IPS-15b (cell line): ENCODE measurements at regions not wholly inside any gene's neighbourhood (a gene's known extent, or its start where the extent isn't known, plus 50 kb on each side); places are given as distances from the start of the nearest gene placed in this dataset.
"Not testable (repeated sequence)": the region's sequence is repeated elsewhere in the genome, so short reads cannot be mapped to it uniquely, and the experiment has no call there.

Experiments
- H3K27me3 ChIP-seq: one replicate; pipeline ENCODE4 v1.6.1; 2013; ENCODE audit warnings: low read length; ENCODE audit not compliant: control insufficient read depth, insufficient read depth
- H3K36me3 ChIP-seq: one replicate; pipeline ENCODE4 v1.6.1; 2013; ENCODE audit warnings: low read length; ENCODE audit not compliant: control insufficient read depth, insufficient read depth
- H3K4me1 ChIP-seq: one replicate; pipeline ENCODE4 v1.6.1; 2013; ENCODE audit warnings: mild to moderate bottlenecking, low read length; ENCODE audit not compliant: control insufficient read depth, insufficient read depth
- H3K4me3 ChIP-seq: one replicate; pipeline ENCODE4 v1.5.1; 2013; ENCODE audit warnings: low read depth, low read length
- H3K9ac ChIP-seq: one replicate; pipeline ENCODE4 v1.6.1; 2013; ENCODE audit warnings: low read depth, mild to moderate bottlenecking, low read length
- H3K9me3 ChIP-seq: one replicate; pipeline ENCODE4 v1.6.1; 2013; ENCODE audit warnings: mild to moderate bottlenecking, low read length; ENCODE audit not compliant: control insufficient read depth, insufficient read depth

DNA sequence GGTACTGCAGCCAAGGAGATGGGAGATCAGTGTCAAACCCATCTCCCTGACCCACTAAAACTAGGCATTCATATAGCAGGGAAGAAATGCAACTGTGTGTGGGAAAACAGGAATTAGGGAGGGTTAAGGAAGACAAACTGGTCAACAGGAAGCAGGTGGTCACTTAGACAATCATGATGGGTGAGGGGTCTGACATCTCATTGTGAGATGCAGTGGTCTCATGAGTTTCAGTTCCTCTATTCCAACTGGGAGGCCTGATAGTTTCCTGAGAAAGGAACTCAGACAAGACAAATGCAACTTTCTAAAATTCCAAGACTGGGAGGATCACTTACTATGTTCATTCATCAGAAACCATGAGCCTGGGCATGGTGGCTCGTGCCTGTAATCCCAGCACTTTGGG, 361.4 kb upstream of the C16orf82 start:
- Histone ChIP-seq H3K4me1 (no peaks in the 10 kb centered on the region), H3K36me3 (no peaks in the 10 kb centered on the region), H3K9me3 (no peaks in the 10 kb centered on the region), H3K9ac (no peak overlapping the region), H3K27me3 (no peaks in the 10 kb centered on the region), H3K4me3 (no peak overlapping the region)

- Histone ChIP-seq H3K36me3 (no peaks in the 10 kb centered on the region), H3K27me3 (no peaks in the 10 kb centered on the region), H3K4me1 (no peaks in the 10 kb centered on the region), H3K9ac (no peak overlapping the region), H3K9me3 (no peaks in the 10 kb centered on the region), H3K4me3 (no peak overlapping the region)
Measured at GRCh38 chr16:26708428-26708827, 358.3 kb upstream of the C16orf82 start.

DNA sequence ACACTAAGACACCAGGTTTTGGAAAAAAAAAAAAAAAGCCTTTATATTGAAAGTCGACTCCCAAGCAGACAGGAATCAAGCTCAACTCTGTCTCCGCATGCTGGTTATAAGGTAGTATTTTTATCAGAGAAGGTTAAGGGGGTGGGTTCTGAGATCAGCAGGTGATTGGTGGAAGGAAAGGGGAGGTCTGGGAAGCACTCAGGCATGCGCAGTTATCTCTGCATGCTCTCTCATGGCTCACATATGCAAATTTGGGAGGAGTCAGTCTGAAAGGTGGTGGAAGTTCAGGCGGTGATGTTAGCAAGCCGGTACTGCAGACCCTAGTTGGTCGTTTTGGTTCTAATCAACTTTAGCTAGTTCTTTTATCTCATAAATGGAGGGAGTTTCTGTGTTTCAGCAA, 357.6 kb upstream of the C16orf82 start:
- Histone ChIP-seq H3K9ac (no peak overlapping the region), H3K4me1 (no peaks in the 10 kb centered on the region), H3K9me3 (no peaks in the 10 kb centered on the region), H3K27me3 (no peaks in the 10 kb centered on the region), H3K36me3 (no peaks in the 10 kb centered on the region), H3K4me3 (no peak overlapping the region)

DNA sequence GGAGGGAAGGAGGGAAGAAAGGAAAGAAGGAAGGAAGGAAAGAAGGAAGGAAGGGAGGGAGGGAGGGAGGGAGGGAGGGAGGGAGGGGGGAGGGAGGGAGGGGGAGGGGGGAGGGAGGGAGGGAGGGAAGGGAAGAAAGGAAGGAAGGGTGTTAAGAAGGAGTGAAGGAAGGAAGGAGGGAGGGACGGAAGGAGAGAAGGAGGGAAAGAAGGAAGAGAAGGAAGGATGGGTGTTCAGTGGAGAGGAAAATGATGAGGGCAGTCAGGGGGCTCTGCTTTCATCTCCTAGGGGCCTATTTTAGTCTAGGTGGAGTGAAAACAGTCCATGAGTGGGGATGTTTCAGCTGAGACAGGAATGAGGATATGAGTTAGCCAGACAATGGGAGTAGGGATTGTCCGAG, 357.0 kb upstream of the C16orf82 start:
- Histone ChIP-seq H3K9ac (no peak overlapping the region), H3K4me3 (no peak overlapping the region), H3K4me1 (no peaks in the 10 kb centered on the region), H3K27me3 (no peaks in the 10 kb centered on the region), H3K36me3 (no peaks in the 10 kb centered on the region), H3K9me3 (no peaks in the 10 kb centered on the region)

DNA sequence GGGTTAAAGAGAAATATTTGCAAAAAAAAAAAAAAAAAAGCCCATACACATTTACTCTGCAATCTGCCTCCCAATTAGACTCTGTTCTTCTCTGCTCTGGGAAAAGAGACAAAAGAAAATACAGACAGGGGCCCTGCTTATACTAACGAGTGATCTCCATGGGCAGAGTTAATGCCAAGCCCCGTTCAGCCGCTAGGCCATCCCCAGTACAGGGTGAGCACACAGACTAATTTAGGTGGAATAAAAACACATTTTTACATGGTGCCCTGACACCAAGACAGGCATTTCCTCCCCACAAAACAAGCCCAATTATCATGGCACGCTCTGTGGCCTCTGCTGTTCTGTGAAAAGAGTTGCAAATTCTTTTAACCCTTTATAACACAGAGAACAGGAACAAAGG, 356.3 kb upstream of the C16orf82 start:
- H3K4me1 ChIP-seq, result no peaks in the 10 kb centered on the region

DNA sequence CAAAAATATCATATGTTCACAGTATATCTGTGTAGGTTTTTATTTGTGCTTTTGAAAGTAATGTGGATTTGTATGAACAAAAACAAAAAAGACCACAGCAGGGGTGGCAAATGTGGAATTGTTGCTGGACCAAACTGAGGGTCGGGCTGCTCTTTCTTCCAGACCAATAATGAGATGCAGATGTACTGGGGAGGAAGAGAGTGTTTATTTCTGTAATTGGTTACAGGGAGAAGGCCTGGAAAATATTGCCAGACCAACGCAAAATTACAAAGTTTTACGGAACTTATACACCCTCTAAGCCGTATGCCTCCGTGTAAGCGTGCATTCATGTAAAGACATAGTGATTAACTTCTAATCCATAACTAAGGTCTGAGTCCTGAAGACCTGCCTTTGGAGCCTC, 353.9 kb upstream of the C16orf82 start:
- Histone ChIP-seq H3K4me3 (no peak overlapping the region), H3K27me3 (no peaks in the 10 kb centered on the region), H3K4me1 (no peaks in the 10 kb centered on the region), H3K9me3 (no peaks in the 10 kb centered on the region), H3K9ac (no peak overlapping the region), H3K36me3 (no peaks in the 10 kb centered on the region)

More for the DNA sequence above, 356.3 kb upstream of the C16orf82 start:
- Histone ChIP-seq H3K27me3 (no peaks in the 10 kb centered on the region), H3K4me3 (no peak overlapping the region), H3K36me3 (no peaks in the 10 kb centered on the region), H3K9ac (no peak overlapping the region), H3K9me3 (no peaks in the 10 kb centered on the region)

DNA sequence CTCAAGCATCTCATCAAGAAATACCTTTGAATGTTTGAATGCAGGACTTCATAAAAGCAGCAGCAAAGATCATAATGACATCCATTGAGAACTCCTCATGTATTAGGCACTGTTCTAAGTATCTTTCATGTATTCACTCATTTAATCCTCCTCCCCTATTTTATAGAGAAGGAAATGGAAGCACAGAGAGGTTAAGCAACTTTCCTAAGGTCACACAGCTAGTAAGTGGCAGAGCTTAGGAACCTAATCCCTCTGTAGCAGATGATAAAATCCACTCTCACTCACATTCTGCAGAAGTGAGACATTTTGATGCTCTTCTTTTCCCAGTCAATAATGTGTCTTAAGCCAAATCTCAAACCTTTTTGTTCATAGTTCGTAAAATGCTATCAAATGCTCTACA, 350.8 kb upstream of the C16orf82 start:
- Histone ChIP-seq H3K9ac (no peak overlapping the region), H3K27me3 (no peaks in the 10 kb centered on the region), H3K4me1 (no peaks in the 10 kb centered on the region), H3K4me3 (no peak overlapping the region), H3K36me3 (no peaks in the 10 kb centered on the region), H3K9me3 (no peaks in the 10 kb centered on the region)

GRCh38 chr16:26717826-26718225, 348.9 kb upstream of the C16orf82 start:
- Histone ChIP-seq H3K9ac (no peak overlapping the region), H3K36me3 (no peaks in the 10 kb centered on the region), H3K4me1 (no peaks in the 10 kb centered on the region), H3K4me3 (no peak overlapping the region), H3K9me3 (no peaks in the 10 kb centered on the region), H3K27me3 (no peaks in the 10 kb centered on the region)

- H3K36me3 ChIP-seq, result no peaks in the 10 kb centered on the region
- no peaks in the 10 kb centered on the region for H3K9me3 ChIP-seq
- H3K4me1 ChIP-seq, result no peaks in the 10 kb centered on the region
- no peak overlapping the region for H3K9ac ChIP-seq
- H3K27me3 ChIP-seq, result no peaks in the 10 kb centered on the region
- H3K4me3 ChIP-seq, result no peak overlapping the region
Measured at GRCh38 chr16:26721290-26721689, 345.4 kb upstream of the C16orf82 start.

- H3K9ac ChIP-seq, H3K36me3 ChIP-seq, H3K9me3 ChIP-seq, H3K27me3 ChIP-seq, H3K4me1 ChIP-seq, H3K4me3 ChIP-seq: not testable (repeated sequence)
Measured at GRCh38 chr16:26721957-26722356, 344.8 kb upstream of the C16orf82 start.

- H3K27me3 ChIP-seq, result no peaks in the 10 kb centered on the region
- no peaks in the 10 kb centered on the region for H3K4me1 ChIP-seq
- no peak overlapping the region for H3K4me3 ChIP-seq
- no peak overlapping the region for H3K9ac ChIP-seq
- no peaks in the 10 kb centered on the region for H3K36me3 ChIP-seq
- no peaks in the 10 kb centered on the region for H3K9me3 ChIP-seq
Measured at GRCh38 chr16:26724189-26724588, 342.5 kb upstream of the C16orf82 start.

- no peaks in the 10 kb centered on the region for H3K4me1 ChIP-seq
- no peak overlapping the region for H3K9ac ChIP-seq
- no peak overlapping the region for H3K4me3 ChIP-seq
- H3K36me3 ChIP-seq, result no peaks in the 10 kb centered on the region
- peaks cover 2% of the 10 kb centered on the region for H3K27me3 ChIP-seq
- no peaks in the 10 kb centered on the region for H3K9me3 ChIP-seq
Measured at GRCh38 chr16:26727848-26728247, 338.9 kb upstream of the C16orf82 start.
